ENCODE measurements at regions not wholly inside any gene's neighbourhood (a gene's known extent, or its start where the extent isn't known, plus 50 kb on each side); places are given as distances from the start of the nearest gene placed in this dataset.

- no peak for DNase-seq
Measured at GRCh38 chr2:10985901-10986535, 74.3 kb downstream of the KCNF1 start.

- DNase-seq, result no peak
Measured at GRCh38 chr2:10987439-10987838, 75.7 kb downstream of the KCNF1 start.

GRCh38 chr2:10987861-10988260 is 76.1 kb downstream of the KCNF1 start:
- no peak for DNase-seq

GRCh38 chr2:10989151-10989550 is 77.4 kb downstream of the KCNF1 start:
- no peak for DNase-seq

GRCh38 chr2:10989782-10990181 is 78.0 kb downstream of the KCNF1 start:
- no peak for DNase-seq

GRCh38 chr2:10990561-10991111 is 78.9 kb downstream of the KCNF1 start:
- no peak for DNase-seq

GRCh38 chr2:10992023-10992791 is 80.5 kb downstream of the KCNF1 start:
- no peak for DNase-seq

- peak; percentile 32 for DNase-seq
Measured at GRCh38 chr2:10993001-10993481, 81.3 kb downstream of the KCNF1 start.

GRCh38 chr2:10995366-10995970 is 83.7 kb downstream of the KCNF1 start:
- no peak for DNase-seq

GRCh38 chr2:11004199-11004598 is 92.5 kb downstream of the KCNF1 start:
- DNase-seq, result no peak

GRCh38 chr2:11005032-11005431 is 93.3 kb downstream of the KCNF1 start:
- no peak for DNase-seq

- no peak for DNase-seq
Measured at GRCh38 chr2:11006191-11006590, 94.5 kb downstream of the KCNF1 start.

GRCh38 chr2:11007331-11008264 is 95.9 kb downstream of the KCNF1 start:
- no peak for DNase-seq

GRCh38 chr2:11008773-11009172 is 97.0 kb downstream of the KCNF1 start:
- DNase-seq, result no peak

GRCh38 chr2:11009176-11009575 is 97.4 kb downstream of the KCNF1 start:
- DNase-seq, result no peak

GRCh38 chr2:11009891-11010290 is 98.2 kb downstream of the KCNF1 start:
- DNase-seq, result no peak

- DNase-seq, result no peak
Measured at GRCh38 chr2:11011359-11011758, 99.6 kb downstream of the KCNF1 start.

GRCh38 chr2:11012131-11012693 is 100.5 kb downstream of the KCNF1 start:
- peak; percentile 83 for DNase-seq

- no peak for DNase-seq
Measured at GRCh38 chr2:11013196-11013595, 101.5 kb downstream of the KCNF1 start.

- no peak for DNase-seq
Measured at GRCh38 chr2:11014026-11014425, 102.3 kb downstream of the KCNF1 start.

- DNase-seq, result no peak
Measured at GRCh38 chr2:11016735-11017388, 105.1 kb downstream of the KCNF1 start.

GRCh38 chr2:11017921-11018320 is 106.2 kb downstream of the KCNF1 start:
- DNase-seq, result no peak
